LNCaP clone FGC (cell line): ENCODE measurements at regions not wholly inside any gene's neighbourhood (a gene's known extent, or its start where the extent isn't known, plus 50 kb on each side); places are given as distances from the start of the nearest gene placed in this dataset.

ENCODE experiments used
- DNase-seq: peaks from one replicate; pipeline ENCODE4 v3.0.0-alpha.2; 2011; ENCODE audit warnings: low read depth
- H3K4me3 ChIP-seq: 2 replicates; pipeline ENCODE4 v1.5.1; 2011; ENCODE audit warnings: mild to moderate bottlenecking, low read depth, low read length, control low read depth
- TF ChIP-seq, protein P1 (sequence below): IDR thresholded peaks from 2 replicates; pipeline ENCODE4 v1.5.1; 2012; ENCODE audit warnings: mild to moderate bottlenecking; ENCODE audit not compliant: control insufficient read depth, insufficient read depth; ENCODE audit errors: extremely low read depth

DNA sequence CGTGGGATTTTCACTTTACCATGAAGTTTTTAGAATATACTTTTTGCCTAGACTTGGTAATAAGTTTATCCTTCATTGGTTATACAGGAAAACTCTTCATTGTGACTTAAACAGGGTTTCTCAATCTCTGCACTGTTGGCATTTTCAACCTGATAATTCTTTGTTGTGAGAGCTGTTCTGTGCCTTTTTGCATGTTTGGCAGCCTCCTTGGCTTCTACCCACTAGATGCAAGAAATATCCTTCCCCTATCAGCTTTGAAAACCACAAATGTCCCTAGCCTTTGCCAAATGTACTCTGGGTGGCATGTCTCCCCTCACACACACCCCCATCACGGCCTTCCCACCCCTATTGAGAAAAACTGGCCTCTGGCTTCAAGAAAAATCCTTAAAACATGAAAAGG is 180.9 kb downstream of the ESM1 start:
- TF ChIP-seq, protein P1, sequence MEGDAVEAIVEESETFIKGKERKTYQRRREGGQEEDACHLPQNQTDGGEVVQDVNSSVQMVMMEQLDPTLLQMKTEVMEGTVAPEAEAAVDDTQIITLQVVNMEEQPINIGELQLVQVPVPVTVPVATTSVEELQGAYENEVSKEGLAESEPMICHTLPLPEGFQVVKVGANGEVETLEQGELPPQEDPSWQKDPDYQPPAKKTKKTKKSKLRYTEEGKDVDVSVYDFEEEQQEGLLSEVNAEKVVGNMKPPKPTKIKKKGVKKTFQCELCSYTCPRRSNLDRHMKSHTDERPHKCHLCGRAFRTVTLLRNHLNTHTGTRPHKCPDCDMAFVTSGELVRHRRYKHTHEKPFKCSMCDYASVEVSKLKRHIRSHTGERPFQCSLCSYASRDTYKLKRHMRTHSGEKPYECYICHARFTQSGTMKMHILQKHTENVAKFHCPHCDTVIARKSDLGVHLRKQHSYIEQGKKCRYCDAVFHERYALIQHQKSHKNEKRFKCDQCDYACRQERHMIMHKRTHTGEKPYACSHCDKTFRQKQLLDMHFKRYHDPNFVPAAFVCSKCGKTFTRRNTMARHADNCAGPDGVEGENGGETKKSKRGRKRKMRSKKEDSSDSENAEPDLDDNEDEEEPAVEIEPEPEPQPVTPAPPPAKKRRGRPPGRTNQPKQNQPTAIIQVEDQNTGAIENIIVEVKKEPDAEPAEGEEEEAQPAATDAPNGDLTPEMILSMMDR, result no peak
- no peak overlapping the region for H3K4me3 ChIP-seq

DNA sequence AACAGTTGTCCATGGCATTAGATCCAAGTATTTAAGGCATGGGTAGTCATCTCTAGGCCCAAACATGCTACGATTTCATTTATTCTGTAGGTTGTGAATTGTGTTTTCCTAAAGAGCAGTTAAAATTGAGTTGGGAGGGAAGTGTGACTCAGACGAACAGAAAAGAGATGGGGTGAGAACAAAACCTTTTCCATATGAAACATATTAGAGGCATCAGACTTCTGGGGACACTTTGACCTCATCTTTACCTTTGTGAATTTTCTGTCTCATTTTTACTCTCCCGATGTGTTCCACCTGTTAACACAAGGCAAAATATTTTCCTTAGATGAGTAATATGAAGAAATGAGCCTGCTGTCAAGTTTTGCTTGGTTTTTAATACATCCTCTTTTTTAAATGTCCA is 181.3 kb downstream of the ESM1 start:
- no peak overlapping the region for H3K4me3 ChIP-seq
- TF ChIP-seq, protein P1, result no peak
- DNase-seq, result no peak

More for the DNA sequence above, 180.9 kb downstream of the ESM1 start:
- no peak for DNase-seq

DNA sequence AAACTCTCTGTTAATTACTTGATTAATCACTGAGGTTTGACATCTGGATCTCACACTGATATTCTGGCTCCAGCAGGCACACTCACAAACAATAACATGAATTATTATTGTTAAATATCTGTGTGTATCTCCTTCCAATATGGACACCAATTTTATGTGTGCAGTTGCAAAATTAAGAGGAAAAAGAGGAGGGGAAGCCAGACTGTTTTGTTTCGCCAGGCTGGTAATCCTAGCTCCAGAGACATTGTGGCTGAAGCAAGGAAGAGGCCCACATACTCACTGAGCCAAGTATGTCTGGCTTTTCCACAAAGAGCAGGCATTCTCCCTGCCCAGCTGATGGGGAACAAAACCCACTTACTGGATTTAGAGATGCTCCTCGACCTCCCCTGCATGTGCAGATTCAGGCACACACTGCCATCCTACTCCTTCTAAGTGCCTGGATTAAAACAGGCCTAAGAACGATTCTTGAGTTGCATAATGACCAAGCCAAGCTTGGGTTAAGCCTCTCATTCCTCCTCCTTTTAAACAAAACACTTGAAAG is 181.9 kb downstream of the ESM1 start:
- no peak overlapping the region for H3K4me3 ChIP-seq
- TF ChIP-seq, protein P1, result no peak
- DNase-seq, result no peak

DNA sequence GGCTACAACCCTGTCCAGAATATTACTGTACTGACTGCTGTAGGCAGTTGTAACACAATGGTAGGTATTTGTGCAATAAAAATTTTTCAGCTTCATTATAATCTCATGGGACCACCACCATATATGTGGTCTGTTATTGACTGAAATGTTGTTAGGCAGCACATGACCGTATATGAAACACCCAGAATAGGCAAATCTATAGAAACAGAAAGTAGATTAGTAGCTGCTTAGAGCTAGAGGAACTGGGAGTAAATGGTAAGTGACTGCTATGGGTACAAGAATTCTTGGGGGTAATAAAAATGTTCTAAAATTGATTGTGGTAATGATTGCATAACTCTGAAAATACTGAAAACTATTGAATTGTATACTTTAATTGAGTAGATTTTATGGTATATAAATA is 185.7 kb downstream of the ESM1 start:
- TF ChIP-seq, protein P1, result no peak
- DNase-seq, result no peak
- H3K4me3 ChIP-seq, result no peak overlapping the region

DNA sequence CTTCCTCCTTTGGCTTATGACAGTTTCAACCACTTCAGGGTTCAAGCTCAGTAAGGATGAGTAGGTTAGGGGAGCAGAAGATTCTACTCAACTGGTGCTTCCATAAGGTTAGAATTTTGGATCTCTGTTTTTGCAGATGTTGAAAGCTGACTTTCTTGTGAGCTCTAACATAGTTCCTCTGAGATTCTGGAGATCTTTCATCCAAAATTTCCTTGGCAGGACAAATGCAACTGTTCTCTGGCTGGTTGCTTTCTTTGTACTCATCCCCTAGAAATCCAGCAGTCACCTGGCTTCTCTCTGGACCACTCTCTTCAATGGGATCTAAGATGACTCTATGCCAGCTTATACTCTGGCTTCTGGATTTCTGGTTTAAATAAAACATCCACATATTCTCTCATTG is 189.6 kb downstream of the ESM1 start:
- no peak overlapping the region for H3K4me3 ChIP-seq
- DNase-seq, result no peak
- TF ChIP-seq, protein P1, result no peak

DNA sequence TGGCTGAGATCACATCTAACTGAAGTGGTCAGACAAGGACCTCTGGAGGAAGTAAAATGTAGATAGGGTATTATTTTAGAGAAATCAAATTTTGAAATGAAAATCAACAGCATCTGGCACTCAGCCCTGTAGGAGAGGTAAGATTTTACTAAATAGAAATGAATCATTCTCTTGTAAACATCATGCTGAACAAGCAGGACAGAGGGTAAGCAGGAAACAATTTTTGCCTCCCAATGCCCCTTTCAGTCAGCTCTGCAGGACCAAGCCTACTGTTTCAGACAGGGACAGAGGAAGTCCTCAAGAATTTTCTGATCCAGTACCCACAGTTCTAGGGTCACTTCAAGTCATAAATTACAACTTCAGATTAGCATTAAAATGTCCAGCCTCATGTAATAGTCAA is 190.1 kb downstream of the ESM1 start:
- H3K4me3 ChIP-seq, result no peak overlapping the region
- TF ChIP-seq, protein P1, result no peak
- DNase-seq, result no peak
